ENCODE measurements at regions not wholly inside any gene's neighbourhood (a gene's known extent, or its start where the extent isn't known, plus 50 kb on each side); places are given as distances from the start of the nearest gene placed in this dataset.

- TF ChIP-seq ZNF518B (CRISPR knock-in tag; IDR thresholded peaks at IDR 0.05) (no peak), ZNF449 (CRISPR knock-in tag; IDR thresholded peaks at IDR 0.05) (no peak), TAF1 (IDR thresholded peaks at IDR 0.05; ENCODE audit: control insufficient read depth, extremely low read depth, insufficient read depth, low read length, severe bottlenecking) (no peak), SREBF1 (IDR thresholded peaks at IDR 0.05; ENCODE audit: borderline replicate concordance, low read depth, low read length) (no peak), GABPB2 (CRISPR knock-in tag; conservative IDR thresholded peaks at IDR 0.05) (no peak), BCLAF1 (IDR thresholded peaks at IDR 0.05; ENCODE audit: borderline replicate concordance in 1 of 2, control insufficient read depth in 1 of 2, low read depth in 2 of 2, low read length in 1 of 2) (no peak), CC2D1A (IDR thresholded peaks at IDR 0.05) (no peak), TBL1XR1 (IDR thresholded peaks at IDR 0.05; ENCODE audit: low read length in 2 of 2) (no peak), MLX (CRISPR knock-in tag; conservative IDR thresholded peaks at IDR 0.05) (no peak), HNRNPL (IDR thresholded peaks at IDR 0.05; ENCODE audit: low read depth, low read length) (no peak), MTA1 (IDR thresholded peaks at IDR 0.05; ENCODE audit: borderline replicate concordance) (no peak), ESRRB (CRISPR knock-in tag; IDR thresholded peaks at IDR 0.05; ENCODE audit: borderline replicate concordance) (no peak), ZNF217 (CRISPR knock-in tag; IDR thresholded peaks at IDR 0.05) (no peak), BRCA1 (IDR thresholded peaks at IDR 0.05) (no peak), BRCA1 (CRISPR knock-in tag; IDR thresholded peaks at IDR 0.05) (no peak)
These were observed 86.9 kb upstream of the UBE2E2 start (continued) for GRCh38 chr3:23116081-23116837.
